GM12865 (cell line): ENCODE measurements at regions not wholly inside any gene's neighbourhood (a gene's known extent, or its start where the extent isn't known, plus 50 kb on each side); places are given as distances from the start of the nearest gene placed in this dataset.
"Not testable (repeated sequence)": the region's sequence is repeated elsewhere in the genome, so short reads cannot be mapped to it uniquely, and the experiment has no call there.

ENCODE experiments used
- DNase-seq: peaks from one replicate; pipeline ENCODE4 v3.0.0; 2010; ENCODE audit warnings: low read depth
- H3K4me3 ChIP-seq: 2 replicates; pipeline ENCODE4 v1.5.1; 2011; ENCODE audit warnings: mild to moderate bottlenecking, low read depth, low read length, control low read depth
- TF ChIP-seq, protein P1 (sequence below): IDR thresholded peaks from 2 replicates; pipeline ENCODE4 v1.5.1; 2011; ENCODE audit warnings: low read length, control low read depth, low read depth, inconsistent platforms; ENCODE audit not compliant: insufficient read depth; ENCODE audit errors: missing control alignments

DNA sequence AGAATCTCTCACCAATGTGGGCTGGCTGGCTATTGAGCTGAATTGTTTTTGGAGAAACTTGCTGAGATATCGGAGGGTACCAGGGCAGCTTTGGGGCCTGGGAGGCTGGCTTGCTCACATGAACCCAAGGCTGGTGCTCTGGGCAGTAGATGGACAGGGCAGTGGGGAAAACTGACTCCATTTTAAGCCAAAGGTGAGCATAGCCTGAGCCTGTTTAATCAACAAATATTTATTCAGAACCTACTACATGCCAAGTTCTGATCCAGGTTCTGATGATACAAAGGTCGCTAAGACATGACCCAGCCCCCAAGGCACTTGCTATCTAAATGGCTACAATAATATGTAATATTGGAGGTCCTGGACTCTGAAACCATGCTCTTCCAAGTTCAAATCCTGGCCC lies 86.6 kb downstream of the BUB3 start:
- TF ChIP-seq, protein P1, sequence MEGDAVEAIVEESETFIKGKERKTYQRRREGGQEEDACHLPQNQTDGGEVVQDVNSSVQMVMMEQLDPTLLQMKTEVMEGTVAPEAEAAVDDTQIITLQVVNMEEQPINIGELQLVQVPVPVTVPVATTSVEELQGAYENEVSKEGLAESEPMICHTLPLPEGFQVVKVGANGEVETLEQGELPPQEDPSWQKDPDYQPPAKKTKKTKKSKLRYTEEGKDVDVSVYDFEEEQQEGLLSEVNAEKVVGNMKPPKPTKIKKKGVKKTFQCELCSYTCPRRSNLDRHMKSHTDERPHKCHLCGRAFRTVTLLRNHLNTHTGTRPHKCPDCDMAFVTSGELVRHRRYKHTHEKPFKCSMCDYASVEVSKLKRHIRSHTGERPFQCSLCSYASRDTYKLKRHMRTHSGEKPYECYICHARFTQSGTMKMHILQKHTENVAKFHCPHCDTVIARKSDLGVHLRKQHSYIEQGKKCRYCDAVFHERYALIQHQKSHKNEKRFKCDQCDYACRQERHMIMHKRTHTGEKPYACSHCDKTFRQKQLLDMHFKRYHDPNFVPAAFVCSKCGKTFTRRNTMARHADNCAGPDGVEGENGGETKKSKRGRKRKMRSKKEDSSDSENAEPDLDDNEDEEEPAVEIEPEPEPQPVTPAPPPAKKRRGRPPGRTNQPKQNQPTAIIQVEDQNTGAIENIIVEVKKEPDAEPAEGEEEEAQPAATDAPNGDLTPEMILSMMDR, result no peak
- H3K4me3 ChIP-seq, result no peak overlapping the region
- no peak for DNase-seq

DNA sequence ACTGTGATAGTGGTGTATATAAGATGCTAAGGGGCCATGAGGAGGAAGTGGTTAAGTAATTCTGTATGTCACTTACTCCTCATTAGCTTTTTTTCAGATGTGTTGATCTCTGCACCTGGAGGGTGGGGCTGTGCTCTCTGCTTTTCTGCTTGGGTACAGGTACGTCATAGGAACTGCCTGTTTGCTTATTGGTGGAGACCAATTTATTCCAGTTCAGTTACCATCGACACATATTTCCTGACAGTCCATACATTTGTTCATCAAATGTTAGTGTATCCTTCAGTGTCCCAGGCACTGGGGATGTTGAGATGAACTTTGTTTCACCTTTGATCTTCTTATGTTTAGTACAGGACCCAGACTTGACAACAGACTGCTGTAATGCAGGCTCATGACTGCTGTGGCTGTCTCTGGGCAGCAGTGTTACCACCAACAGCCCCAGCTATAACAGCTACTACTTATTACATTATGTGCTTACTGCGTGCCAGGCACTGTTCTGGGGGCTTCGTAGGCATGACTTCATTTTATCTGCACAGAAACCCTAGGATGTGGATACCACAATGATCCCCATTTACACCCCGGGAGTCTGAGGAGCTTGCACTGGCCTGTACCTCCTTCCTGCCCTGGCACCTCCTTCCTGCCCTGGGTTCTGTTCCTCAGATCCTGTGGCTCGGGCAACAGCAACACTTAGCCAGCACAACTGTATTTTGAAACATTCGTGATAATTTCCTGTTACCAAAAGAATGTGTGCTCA lies 87.4 kb downstream of the BUB3 start:
- no peak overlapping the region for H3K4me3 ChIP-seq
- DNase-seq, result peak; percentile 57
- TF ChIP-seq, protein P1, result no peak

DNA sequence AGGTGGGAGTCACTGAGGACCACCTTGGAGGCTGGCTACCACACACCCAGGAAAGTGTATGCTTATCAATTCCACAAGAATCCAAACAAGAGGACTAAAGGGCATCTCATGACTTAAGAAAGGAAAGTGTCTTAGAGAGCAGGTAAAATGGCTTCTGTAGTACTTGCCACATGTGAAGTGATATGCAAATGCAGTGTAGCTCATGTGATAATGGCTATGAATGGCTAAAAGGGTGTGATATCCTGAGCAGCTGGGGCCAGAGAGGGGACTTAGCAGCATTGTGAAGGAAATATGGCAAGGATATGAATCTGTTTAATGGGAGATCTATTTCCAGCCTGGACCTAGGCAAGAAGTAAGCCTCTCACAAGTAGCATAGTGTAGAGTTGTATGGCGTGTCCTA lies 90.5 kb downstream of the BUB3 start:
- TF ChIP-seq, protein P1, result no peak
- no peak overlapping the region for H3K4me3 ChIP-seq
- DNase-seq, result no peak

DNA sequence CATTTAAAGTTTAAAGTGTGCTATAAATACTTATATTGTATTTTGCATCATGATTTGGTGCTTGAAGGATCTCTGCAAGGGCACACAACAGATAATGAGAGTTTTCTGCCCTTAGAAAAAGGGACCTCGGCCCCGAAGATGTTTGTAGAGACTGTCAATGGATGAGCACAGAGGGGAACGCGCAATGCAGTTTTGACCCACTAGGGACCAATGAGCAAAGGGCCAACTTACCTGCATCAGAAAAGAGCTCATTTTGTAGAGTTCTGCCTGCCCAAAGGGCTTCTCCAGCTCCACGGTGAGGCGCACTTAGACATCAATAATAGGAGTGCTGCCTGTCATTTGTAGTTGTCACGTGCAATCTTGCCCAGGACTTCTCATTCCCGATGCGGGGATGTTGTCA lies 91.1 kb downstream of the BUB3 start:
- TF ChIP-seq, protein P1, result no peak
- no peak for DNase-seq
- no peak overlapping the region for H3K4me3 ChIP-seq

DNA sequence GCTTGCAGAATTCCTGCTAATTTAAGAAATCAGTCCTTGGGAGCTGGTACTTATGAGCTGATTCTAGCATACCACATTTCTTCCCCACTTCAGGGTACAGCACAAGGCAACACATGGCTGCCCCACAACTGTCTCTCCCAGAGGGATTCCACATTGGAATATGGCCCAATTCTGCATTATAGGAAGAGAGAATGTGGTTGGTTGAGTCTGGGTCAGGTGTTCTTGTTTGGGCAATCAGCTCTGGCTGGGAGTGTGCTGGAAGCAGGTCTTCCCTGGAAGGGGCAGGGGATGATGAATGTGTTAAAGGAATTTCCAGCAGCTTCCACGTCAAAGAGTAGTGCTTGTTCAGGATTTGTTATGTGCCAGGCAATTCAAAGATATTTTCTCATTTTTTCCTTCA lies 95.7 kb downstream of the BUB3 start:
- no peak for DNase-seq
- TF ChIP-seq, protein P1, result no peak
- H3K4me3 ChIP-seq, result no peak overlapping the region

DNA sequence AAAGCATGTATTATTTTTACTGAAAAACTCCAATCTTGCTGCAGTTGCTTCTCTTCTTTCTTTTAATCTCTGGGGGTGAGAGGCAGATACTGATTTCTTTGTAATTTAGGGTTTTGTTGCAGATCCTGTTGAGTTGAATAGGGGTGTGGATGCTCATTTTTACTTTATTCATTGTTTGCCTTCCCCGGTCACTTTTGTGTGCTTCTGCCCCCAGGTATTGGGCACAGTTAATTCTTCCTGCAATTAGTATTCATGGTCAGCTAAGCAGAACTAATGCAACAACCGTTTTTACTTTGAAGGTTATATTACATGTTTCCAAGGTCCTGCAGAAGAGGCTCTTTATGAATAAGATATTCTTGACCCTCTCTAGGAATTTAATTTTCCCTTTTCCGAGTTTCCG lies 96.4 kb downstream of the BUB3 start:
- DNase-seq, result no peak
- TF ChIP-seq, protein P1, result no peak
- no peak overlapping the region for H3K4me3 ChIP-seq

DNA sequence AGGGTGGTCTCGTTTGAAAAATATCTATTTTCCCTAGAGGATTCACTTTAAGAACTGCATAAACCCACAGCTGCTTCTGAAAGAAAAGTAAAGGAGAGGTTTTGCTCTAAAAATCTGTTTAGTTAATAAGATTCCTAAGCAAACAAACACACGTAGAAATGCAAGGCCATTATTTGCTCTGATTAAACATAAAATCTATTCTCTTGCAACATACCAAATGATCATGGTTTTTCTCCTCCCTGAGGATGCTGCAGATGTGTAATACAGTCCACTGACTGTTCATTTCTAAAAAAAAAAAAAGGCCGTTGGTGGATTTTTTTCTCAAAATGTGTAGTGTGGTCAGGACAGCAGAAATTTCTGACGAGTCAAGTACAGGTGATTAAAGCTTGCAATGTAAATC lies 98.6 kb downstream of the BUB3 start:
- H3K4me3 ChIP-seq, result no peak overlapping the region
- DNase-seq, result no peak
- TF ChIP-seq, protein P1, result no peak

DNA sequence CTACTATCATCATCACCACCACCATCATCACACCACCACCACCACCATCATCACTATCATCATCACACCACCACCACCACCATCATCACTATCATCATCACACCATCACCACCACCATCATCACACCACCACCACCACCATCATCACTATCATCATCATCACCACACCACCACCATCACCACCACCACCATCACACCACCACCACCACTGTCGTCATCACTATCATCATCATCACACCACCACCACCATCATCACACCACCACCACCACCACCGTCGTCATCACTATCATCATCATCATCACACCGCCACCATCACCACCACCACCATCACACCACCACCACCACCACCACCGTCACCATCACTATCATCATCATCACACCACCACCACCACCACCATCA lies 100.1 kb downstream of the BUB3 start:
- H3K4me3 ChIP-seq, DNase-seq: not testable (repeated sequence)
